ENCODE measurements at regions not wholly inside any gene's neighbourhood (a gene's known extent, or its start where the extent isn't known, plus 50 kb on each side); places are given as distances from the start of the nearest gene placed in this dataset.

DNA sequence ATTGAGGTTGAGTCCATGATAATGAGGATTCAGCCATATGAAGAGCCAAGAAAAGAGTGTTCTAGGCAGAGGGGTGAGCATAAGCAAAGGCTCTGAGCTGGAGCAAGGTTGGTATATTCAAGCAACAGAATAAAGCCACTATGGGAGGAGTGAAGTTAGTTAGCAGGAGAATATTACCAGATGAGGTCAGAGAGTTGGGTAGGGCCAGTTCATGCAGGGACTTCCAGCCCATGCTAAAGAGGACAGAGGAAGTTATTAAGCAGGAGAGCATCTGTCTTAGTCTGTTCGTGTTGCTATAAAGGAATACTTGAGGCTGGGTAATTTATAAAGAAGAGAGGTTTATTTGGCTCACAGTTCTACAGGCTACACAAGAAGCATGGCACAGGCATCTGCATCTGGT is 57.1 kb upstream of the ATG10 start:
- no peak for DNase-seq

DNA sequence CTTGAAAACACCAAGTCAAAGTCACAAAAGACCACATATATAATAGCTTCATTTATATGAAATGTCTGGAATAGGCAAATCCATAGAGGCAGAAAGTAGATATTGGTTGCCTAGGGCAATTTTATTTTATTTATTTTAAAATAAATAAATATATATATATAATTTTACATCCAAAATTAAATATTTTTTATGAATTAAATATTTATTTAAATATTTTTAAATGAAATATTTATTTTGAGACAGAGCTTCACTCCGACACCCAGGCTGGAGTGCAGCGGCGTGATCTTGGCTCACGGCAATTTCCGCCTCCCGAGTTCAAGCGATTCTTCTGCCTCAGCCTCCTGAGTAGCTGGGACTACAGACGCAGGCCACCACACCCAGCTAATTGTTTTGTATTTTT is 58.9 kb upstream of the ATG10 start:
- DNase-seq, result no peak

DNA sequence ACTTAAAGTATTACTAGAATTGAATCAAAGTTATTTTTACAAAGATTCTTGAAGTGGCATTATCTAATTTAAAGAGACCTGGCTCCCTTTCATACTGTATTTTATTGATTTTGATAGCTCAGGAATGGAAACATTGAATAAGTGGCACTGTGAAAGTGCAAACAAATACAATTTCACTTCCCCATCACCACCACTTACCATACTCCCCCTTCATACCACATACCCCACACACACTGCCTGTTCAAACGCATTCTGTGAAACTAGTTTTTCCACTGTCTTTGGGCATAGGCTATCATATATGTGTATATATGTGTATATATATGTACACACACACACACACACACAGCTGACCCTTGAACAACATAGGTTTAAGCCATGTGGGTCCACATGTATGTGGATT is 62.1 kb upstream of the ATG10 start:
- DNase-seq, result no peak

DNA sequence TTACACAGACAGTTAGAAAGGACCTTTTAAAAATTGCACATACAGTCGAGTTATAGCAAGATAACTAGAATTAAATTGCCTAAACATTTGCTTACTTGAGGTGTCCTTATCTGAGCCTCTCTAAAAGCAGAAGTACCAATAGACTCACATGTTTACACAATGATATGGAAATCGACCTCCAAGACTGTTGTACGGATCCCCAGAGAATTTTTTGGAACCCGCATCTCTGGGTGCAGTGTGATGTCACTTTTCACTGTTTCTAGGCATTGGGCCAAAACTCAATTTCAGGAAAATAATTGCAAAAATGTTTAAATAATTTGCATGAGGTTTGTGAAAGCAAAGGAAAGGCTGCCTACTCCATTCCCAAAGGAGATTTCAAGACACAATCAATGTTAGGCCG is 63.1 kb upstream of the ATG10 start:
- no peak for DNase-seq

DNA sequence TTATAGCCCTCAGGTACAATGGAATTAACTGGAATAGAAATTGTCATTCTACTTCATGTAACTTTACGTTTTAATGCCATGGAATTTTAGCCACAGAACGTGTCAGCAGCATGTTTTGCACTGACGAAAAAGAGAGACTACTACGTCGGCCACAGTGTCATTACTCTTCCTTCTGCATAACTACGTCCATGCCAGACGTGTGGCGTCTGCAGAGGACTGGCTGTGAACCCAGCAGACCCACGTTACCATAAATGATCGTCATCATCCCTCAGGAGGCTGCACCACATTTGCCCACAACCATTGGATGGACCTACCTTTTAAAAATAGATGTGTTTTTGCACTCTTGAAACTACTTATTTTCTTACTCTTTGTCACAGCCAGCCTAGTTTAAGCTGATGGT is 63.8 kb upstream of the ATG10 start:
- no peak for DNase-seq

DNA sequence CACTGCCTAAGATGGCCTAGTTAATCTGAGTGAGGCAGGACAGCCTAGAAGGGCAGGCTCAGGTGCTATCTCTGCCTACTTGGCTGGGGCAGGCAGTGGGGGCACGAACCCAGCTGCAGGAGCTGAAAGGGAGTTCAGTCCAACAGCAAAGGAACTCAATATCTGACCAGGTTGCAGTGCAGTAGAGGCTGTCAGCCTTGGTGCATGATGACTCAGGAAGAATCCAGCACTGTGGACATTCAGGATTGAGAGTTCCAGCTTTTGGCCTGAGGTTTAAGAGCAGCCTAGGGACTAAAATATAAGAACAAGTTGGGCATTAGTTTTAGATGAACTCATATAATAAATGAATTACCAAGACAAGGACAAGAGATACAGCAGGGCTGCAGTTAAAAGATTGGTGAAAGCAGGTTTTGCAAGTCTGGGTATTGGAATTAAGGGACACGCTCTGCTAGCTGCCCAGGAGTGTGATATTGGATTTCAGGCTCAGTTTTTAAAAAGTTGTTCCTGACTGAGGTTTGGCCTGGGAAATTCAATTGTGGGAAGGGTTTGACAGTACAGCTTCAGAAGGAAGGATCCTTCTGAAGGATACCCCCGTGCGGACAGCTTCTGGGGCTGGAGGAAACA is 64.7 kb upstream of the ATG10 start:
- peak; percentile 19 for DNase-seq

DNA sequence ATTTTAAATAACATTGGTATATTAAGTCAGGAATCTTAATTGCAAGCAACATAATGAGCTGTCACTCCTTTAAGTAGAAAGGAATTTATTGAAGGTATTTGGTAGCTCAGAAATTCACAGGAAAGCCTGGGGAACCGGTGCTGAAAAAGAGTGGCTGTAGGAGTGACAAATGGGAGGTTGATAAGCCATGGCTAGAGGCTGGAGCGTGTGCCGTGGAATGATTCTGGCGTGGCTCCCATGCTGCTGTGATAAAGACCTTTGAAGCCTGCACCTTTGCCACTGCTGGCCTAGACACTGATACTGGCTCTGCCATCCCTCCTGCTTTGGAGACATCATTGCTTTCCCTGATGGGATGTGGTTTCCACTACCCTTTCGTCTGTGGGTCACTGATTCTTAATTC is 65.7 kb upstream of the ATG10 start:
- no peak for DNase-seq

DNA sequence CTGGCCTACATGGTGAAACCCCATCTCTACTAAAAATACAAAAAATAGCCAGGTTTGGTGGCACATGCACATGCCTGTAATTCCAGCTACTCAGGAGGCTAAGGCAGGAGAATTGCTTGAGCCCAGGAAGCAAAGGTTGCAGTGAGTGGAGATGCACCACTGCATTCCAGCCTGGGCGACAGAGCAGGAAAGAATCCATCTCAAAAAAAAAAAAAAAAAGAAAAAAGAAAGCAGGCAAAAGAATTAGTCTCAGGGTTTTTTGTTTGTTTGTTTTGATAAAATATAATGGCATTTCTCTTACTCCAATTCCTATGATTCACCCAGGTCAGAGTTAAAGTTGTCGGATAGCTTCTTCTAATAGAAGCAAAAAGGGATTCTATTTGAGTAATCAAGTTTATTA is 67.0 kb upstream of the ATG10 start:
- no peak for DNase-seq

DNA sequence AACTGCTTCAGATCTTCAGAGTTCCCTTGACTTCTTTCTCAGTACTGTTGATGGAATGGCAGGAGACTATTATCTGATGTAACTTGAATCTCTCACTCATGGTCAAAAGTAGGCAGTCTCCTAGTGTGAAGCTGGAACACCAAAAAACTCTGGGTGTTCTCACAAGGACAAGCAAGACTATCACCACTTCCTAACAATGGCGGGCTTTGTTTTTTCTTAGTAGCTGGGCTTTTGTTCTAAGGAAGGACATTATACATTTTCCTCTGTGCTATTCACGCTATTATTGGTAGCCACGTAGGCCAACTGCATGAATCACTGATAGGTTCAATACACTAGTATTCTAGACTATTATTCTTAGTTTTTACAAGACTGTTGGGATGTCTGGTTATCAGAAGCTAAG is 67.7 kb upstream of the ATG10 start:
- DNase-seq, result no peak

DNA sequence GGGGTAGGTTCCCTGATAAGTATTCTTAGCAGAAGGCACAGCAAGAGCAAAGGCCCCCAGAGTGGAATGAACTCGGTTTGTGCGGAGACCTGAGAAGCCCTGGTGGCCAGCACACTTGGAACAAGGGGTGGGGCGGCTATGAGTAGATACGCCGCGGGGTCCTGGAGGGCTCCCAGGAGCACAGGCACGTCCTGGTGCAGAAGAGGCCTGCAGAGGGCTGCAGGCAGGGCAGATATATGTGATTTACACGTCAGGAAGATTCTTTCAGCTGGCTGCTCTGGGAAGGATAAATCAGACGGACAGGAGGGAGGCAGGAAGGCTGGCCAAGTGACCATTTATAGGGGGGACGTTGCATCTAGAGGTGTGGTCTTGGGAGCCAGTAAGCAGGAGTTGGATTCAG is 70.2 kb upstream of the ATG10 start:
- no peak for DNase-seq

DNA sequence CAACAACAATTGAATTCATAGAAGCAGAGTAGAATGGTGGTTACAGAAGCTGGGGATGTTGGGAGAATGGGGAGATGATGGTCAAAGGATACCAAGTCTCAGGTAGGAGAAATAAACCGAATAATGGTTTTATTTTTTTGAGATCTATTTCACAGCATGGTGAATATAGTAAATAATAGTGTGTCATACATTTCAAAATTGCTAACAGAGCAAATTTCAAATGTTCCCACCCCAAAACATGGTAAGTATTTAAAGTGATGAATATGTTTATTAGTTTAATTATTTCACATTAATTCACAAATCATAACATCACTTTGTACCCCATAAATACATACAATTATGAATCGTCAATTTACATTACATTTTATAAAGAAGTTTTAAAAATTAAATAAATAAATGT is 72.7 kb upstream of the ATG10 start:
- DNase-seq, result no peak

DNA sequence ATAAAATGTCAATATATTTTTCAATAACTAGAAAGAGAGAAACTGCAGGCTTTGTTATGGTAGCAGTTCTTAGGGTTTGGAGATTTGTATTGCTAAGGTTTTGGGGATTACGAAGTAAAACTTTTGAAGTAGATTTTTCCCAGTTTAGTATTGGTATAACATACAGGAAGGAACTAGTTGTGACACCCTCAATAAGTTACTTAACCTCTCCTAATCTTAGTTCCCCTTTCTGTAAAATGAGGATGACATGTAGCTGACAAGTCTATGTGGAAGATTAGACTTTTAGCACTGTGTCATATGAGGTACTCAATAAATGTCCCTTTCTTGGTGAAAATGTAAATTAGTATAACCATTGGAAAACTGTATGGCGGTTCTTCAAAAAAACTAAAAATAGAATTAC is 73.4 kb upstream of the ATG10 start:
- DNase-seq, result no peak

DNA sequence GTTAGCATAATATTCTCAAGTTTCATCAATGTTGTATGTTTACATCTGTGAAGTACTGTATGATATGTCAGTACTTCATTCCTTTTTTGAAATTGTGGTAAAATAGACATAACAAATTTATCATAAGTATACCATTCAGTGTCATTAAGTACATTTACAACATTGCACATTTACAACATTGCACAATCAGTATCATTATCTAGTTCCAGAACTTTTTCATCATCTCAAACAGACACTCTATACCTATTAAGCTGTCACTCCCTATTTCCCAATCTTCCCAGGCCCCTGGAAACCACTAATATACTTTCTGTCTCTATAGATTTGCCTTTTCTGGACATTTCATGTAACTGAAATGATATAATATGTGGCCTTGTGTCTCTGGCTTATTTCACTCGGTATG is 75.1 kb upstream of the ATG10 start:
- DNase-seq, result no peak

DNA sequence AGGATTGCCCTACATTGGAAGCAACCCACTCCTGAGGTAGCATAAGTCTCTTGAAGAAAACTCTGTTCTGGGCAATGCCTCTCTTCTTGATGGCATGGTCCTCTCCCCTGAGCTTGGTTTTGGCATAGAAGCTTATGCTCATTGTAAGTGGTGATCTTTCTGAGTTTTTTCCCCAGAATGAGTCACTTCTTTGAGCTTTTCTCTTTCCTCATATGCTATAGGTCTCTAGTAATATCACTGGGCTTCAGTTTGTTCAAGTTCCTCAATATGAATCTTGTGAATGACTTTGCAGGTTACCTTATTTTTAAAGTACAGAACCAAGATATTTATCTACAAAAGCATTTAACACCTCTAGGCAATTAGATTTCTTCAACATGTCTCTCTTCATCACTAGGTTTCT is 76.5 kb upstream of the ATG10 start:
- no peak for DNase-seq

DNA sequence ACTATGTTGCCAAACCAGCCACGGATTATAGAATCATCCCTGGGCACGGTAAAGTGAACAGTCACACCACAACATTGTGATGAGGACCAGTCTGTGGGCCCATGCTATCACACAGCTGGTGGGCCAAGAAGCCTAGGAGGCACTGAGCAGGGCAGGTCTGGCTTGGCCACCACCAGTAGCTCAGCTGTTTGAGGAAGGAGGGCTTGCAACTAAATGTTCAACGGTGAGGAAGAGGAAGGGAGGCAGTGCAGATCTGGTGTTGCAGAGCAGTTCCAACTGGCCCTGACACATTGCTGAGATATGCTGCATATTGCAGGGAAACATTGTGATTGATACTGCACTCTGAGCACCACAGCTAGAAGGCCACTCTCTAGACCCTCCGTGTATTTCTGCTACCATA is 77.9 kb upstream of the ATG10 start:
- DNase-seq, result no peak

DNA sequence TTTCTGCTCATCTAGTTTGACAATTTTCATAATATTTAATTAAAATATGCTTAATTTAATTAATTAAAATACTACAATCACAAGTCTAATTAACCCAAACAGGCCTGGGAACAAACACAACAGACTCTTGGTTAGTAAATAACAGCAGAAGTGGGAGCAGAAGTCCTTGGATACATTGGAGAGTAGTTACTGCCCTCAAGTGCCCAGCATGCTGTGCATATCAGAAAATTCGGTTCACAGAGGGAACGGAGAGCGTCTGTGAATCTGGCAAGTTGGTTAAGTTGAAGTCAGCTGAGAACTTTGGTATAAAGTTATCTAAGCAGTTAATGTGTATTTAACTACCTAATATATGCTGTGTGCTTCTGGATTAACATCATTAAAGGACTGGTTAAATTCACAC is 87.0 kb upstream of the ATG10 start:
- no peak for DNase-seq

DNA sequence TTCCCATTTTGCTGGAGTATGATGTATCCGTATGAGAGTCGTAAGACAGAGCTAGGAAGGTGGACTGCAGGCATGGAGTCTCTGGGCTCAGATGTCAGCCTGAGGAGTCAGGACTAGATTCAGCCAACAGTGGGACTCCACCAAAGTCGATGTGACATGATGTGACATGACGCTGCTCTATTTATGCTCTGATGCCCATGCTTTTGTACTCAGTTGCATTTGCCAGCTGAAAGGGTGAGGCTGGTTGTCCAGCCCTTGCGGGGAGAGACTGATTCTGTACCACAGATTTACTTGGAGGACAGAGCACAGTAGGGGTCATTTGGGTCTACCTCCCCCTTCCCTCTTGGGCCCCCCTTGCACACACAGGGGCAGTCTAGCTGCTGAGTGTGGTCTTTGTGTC is 88.5 kb upstream of the ATG10 start:
- DNase-seq, result no peak

DNA sequence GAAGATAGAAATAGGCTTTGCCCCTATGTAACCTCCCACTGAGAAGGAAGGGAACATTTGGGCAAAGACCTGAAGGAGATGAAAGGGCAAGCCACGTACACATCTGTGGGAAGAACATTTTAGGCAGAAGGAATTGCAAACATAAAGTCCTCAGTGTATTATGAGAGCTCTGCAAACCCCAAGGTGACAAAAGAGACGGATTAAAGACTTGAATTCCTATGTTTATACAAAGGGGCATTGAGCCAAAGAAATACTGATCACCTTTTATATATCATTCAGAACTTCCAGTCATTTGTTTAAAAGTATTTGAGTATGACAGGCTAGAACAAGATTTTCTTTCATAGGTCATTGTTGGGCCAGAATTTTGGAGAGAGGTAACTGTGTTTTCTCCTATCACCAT is 90.2 kb upstream of the ATG10 start:
- no peak for DNase-seq

DNA sequence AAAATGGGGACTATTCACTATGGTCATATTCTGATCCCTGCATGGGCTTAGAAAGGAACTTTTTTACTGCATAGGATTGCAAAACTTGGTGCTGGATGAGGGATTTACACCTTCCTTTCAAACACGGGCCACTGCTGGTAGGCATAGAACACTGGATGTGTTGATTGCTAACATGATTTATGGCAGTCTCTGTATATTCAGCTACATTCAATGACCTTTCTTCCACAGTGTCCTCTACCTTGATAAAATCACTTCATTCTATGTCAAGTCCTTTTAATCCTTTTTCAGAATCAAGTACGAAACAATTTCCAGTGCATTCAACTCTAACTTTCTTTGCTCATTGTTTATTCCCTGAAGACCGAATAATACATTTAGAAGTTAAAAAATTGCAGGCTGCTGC is 91.9 kb upstream of the ATG10 start:
- no peak for DNase-seq

DNA sequence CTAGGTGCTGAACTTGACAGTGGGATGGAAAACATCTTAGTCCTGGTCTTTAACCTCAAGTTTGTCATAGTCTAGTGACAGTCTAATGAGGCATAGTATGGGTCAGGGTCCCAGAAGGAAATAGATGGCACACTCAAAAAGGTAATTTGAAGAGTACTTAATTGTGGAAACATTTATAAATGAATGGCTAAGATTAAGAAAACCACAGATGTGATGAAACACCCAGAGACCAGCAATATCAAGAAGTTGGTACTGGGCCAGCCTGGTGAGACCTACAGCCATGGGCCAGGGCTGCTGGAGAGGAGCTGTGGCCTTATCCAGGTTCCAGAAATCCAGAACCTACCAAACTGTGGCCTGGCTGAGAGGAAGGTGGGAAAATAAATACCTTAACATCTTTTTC is 93.5 kb upstream of the ATG10 start:
- DNase-seq, result no peak

DNA sequence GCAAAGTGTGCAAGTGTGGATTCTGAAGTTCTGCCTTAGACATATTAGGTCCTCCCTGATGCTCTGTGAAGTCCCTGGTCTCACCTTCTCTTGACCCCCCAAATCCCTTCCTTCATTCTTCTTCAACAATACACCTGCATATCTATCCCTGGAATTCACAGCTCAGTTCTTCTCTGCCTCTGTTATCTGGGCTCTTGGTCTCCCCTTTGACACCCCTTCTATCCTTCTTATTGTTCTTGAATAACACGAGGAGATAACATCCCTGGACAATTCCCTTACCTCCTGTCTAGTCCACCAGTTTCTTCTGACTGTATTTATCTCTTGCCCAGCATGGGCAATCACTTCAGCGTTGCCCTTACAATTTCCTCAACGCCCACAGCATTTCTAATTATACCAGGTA is 104.8 kb upstream of the ATG10 start:
- no peak for DNase-seq

DNA sequence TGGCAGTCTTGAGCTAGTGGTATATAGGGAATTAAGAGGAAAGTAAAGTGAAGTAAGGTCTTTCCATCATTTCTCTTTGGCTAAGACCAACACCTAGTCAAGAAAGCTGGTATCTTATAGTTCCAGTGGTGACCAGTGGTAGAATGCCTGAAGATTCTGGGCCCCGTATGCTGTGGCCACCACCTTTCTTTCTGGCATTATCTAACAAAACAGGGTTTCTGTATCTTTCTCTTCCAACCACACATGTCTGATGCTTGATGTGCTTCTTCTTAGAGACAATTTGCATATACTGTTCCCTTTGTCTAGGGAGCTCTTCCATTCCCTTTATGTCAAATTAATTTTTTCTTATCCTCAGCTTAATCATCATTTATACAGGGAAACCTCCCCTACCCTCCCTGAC is 109.9 kb upstream of the SSBP2 start:
- no peak for DNase-seq

DNA sequence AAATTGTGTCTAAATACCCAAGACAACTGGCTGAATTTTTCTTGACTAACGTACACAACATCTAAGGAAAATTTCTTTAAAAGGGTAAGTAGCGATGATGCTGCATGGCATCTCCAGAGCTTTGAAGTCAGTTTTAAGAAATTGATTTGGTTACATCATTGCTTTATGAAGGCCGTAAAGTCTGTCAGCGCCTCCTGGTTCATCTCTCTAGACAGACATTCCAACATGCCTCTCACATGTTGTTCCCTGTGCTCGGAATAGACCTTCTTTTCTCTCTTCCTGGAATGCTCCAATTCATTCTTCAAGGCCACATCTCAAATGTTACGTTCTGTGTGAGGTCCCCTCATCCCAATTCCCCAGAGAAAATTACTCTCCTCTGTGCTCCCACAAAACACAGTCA is 108.7 kb upstream of the SSBP2 start:
- DNase-seq, result no peak

DNA sequence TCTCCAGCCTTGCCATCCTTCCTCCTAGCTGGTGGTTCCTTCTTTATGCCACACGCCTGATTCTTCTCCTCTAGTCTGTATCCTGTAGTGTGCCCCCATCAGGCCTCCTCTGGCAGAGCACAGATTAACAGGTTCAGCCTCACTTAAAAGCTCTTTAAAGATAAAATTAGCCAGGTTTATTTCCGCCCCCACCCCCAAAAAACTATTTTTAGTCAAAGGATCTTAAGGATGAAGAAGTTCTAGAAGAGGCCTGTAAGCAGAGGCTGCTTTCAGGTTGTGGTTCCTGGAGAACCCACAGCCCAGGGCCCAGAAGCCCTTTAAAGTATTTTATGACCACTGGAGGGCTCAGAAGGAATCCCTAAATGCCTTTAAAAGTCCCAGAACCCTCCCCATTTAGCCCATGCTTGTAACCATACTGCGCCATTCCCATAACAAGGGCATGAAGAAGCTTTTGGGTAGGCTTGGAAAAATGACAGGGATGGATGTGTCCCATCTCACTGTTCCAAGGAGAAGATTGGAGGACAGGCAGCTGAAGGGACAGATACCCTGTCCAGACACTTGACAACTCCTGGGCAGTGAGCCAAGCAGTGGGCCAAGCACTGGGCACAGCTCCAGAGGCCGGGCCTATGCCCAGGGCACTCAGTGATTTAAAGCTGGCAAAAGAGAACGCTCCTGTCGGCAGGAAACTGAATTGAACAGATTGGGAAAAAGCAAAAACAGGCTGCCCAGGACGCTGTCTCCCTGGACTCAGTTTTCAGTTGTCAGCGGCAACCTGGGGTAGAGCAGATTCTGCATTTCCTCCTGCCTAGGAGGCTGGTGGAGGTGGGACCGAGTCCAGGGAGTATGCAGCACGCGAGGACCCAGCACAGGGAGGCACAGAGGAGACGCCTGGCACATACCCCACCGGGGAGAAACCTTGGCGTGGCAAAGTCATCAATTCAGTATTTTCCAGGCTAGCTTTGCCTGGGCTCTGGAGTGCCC is 106.3 kb upstream of the SSBP2 start:
- DNase-seq, result no peak

Data from renal pelvis (tissue), 1 donor.